Activated naive CD8-positive, alpha-beta T cell treated with anti-CD3 and anti-CD28 coated beads for 36 hours (primary cell): ENCODE measurements at regions not wholly inside any gene's neighbourhood (a gene's known extent, or its start where the extent isn't known, plus 50 kb on each side); places are given as distances from the start of the nearest gene placed in this dataset.
"Not testable (repeated sequence)": the region's sequence is repeated elsewhere in the genome, so short reads cannot be mapped to it uniquely, and the experiment has no call there.

Experiments
- DNase-seq: peaks from one replicate; pipeline ENCODE4 v3.0.0; 2021
- H3K27ac Mint-ChIP-seq: one replicate; pipeline ENCODE4 v1.8.0; 2022; ENCODE audit warnings: mild to moderate bottlenecking, moderate library complexity, mixed read lengths
- H3K27me3 Mint-ChIP-seq: one replicate; pipeline ENCODE4 v1.8.0; 2022; ENCODE audit warnings: mild to moderate bottlenecking, mixed read lengths
- H3K36me3 Mint-ChIP-seq: one replicate; pipeline ENCODE4 v1.8.0; 2021; ENCODE audit warnings: mild to moderate bottlenecking, mixed read lengths
- H3K4me1 Mint-ChIP-seq: one replicate; pipeline ENCODE4 v1.8.0; 2021; ENCODE audit warnings: mixed read lengths
- H3K4me3 Mint-ChIP-seq: one replicate; pipeline ENCODE4 v1.8.0; 2022; ENCODE audit warnings: mild to moderate bottlenecking, moderate library complexity, mixed read lengths
- H3K9me3 Mint-ChIP-seq: one replicate; pipeline ENCODE4 v1.8.0; 2022; ENCODE audit warnings: mixed read lengths

DNA sequence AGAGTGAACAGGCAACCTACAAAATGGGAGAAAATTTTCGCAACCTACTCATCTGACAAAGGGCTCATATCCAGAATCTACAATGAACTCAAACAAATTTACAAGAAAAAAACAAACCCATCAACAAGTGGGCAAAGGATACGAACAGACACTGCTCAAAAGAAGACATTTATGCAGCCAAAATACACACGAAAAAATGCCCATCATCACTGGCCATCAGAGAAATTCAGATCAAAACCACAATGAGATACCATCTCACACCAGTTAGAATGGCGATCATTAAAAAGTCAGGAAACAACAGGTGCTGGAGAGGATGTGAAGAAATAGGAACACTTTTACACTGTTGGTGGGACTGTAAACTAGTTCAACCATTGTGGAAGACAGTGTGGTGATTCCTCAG, 1146.2 kb upstream of the SEMA6A start:
- H3K36me3 Mint-ChIP-seq, H3K27me3 Mint-ChIP-seq: not testable (repeated sequence)

DNA sequence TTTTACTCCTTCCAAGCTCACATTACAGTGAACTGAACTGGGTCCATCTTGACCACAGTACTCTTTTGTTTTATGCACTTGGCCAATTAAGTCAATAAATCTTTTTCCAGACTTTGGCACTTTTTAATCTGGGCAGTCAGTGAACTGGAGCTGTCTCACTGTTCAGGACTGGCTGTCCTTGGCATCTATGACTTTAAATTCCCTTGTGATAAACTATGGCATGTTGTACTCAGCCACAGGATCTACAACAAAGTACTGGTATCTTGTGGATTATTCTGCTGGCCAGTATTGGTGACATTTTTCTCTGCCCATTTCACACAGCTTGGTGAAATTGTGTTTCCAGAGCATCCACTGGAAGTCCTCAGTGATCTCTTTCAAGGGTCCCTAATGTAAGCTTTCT, 1144.8 kb upstream of the SEMA6A start:
- no peaks in the 10 kb centered on the region for H3K27me3 Mint-ChIP-seq
- no peaks in the 10 kb centered on the region for H3K36me3 Mint-ChIP-seq
- no peak for DNase-seq
- H3K27ac Mint-ChIP-seq = no peak overlapping the region
- H3K9me3 Mint-ChIP-seq = peaks cover 11% of the 10 kb centered on the region
- no peaks in the 10 kb centered on the region for H3K4me1 Mint-ChIP-seq
- H3K4me3 Mint-ChIP-seq = no peak overlapping the region

More for the DNA sequence above, 1146.2 kb upstream of the SEMA6A start:
- H3K4me3 Mint-ChIP-seq, DNase-seq, H3K9me3 Mint-ChIP-seq, H3K27ac Mint-ChIP-seq, H3K4me1 Mint-ChIP-seq: not testable (repeated sequence)

DNA sequence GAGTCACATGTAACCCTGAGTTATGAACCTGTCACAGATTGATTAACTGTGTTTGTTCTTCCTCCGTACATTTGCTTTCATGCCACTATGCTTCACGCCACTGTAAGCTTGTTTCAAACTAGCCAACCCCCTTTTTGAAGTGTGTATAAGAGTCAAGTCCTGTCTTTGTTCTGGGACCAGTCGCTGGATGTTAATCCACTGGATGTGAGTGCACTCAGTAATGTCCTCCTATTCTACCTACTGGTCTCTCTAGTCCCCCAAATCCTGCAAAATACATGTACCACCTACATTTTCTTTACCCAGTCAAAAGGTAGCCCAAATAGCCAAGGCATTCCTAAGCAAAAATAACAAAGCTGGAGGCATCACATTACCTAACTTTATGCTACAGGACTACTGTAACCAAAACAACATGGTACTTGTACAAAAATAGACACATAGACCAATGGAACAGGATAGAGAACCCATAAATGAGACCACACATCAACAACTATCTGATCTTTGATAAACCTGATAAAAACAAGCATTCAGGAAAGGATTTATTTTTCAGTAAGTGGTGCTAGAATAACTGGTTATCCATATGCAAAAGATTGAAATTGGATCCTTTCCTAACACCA, 1139.1 kb upstream of the SEMA6A start:
- Mint-ChIP-seq H3K9me3 (peaks cover 23% of the 10 kb centered on the region), H3K27me3 (no peaks in the 10 kb centered on the region), H3K4me1 (no peaks in the 10 kb centered on the region), H3K4me3 (no peak overlapping the region), H3K27ac (no peak overlapping the region), H3K36me3 (no peaks in the 10 kb centered on the region)
- DNase-seq = no peak

DNA sequence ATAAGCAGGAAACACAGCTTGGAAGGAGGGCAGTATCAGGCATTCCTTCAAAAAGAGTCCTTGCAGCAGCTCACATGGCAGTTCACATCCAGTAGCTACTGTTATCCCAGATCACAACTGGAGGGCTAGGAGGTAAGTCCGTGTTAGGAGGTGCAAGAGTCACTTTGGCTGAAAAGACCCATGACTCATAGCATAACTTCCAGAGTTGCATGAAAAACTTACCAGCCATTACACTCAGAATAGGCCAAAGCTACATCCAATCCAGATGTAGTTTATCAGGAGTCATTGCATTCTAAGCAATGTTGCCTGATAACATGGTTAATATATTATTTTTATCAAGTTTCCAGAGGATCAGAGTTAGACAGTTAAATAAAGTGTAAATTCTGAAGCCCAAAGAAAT, 1126.4 kb upstream of the SEMA6A start:
- H3K4me1 Mint-ChIP-seq = no peaks in the 10 kb centered on the region
- no peak overlapping the region for H3K4me3 Mint-ChIP-seq
- no peak for DNase-seq
- peaks cover 9% of the 10 kb centered on the region for H3K9me3 Mint-ChIP-seq
- H3K27ac Mint-ChIP-seq = no peak overlapping the region
- H3K36me3 Mint-ChIP-seq = no peaks in the 10 kb centered on the region
- no peaks in the 10 kb centered on the region for H3K27me3 Mint-ChIP-seq

DNA sequence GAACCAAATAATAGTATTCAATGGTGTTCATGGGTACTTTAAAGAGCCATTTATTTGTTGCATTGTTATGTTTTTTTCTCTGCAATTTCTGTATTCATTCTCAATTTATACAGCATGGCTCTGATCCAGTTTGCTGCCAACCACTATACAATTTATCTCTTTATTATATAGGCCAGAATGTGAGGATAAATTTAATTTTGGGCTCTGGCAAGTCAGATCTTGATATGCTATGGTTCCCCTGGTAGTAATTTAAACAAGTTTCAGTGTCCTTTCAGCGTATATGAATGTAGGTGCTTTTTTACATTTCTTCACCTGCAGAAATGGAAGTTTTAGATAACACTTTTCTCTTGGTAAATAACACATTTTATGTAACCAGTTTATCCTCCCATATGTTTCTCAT, 1118.0 kb upstream of the SEMA6A start:
- no peaks in the 10 kb centered on the region for H3K27me3 Mint-ChIP-seq
- no peak overlapping the region for H3K27ac Mint-ChIP-seq
- no peak for DNase-seq
- H3K9me3 Mint-ChIP-seq = peaks cover 1% of the 10 kb centered on the region
- no peak overlapping the region for H3K4me3 Mint-ChIP-seq
- no peaks in the 10 kb centered on the region for H3K36me3 Mint-ChIP-seq
- no peaks in the 10 kb centered on the region for H3K4me1 Mint-ChIP-seq

DNA sequence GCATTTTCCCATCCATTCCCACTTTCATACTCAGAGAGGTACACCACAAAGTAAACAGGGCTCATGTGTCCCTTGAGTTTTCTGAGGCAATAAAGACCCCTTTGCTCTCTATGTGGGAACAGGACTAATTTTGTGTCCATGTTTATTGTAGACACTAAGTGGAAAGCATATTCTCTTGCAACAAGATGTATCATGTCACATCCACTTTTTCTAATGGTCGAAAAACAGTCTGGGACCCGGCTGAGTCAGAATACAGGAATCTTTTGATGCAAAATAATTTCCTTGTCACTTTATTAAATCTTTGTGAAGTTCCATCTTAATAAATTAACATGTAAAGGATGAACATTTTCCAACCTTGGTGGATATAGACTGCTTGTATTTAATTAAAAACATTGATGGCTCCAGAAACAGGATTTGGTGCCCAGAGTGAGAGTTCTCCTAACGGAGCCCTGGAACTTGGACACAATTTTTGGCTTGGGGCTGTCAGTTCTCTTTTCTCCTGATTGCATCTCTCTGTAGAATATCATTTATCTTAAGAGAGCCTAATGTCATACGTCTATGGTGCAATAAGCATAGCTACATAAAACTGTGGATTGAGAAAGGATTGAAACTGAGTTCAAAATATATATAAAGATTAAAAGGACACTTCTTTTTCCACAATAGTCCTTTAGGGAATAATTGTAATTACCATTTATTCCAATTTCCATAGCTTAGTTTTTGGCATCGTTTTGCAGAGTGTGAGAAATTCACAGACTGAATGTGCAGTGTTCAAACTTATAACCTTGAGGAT, 1116.7 kb upstream of the SEMA6A start:
- Mint-ChIP-seq H3K4me3 (no peak overlapping the region), H3K36me3 (no peaks in the 10 kb centered on the region), H3K27ac (no peak overlapping the region), H3K27me3 (no peaks in the 10 kb centered on the region), H3K9me3 (peaks cover 1% of the 10 kb centered on the region), H3K4me1 (no peaks in the 10 kb centered on the region)
- DNase-seq = no peak

DNA sequence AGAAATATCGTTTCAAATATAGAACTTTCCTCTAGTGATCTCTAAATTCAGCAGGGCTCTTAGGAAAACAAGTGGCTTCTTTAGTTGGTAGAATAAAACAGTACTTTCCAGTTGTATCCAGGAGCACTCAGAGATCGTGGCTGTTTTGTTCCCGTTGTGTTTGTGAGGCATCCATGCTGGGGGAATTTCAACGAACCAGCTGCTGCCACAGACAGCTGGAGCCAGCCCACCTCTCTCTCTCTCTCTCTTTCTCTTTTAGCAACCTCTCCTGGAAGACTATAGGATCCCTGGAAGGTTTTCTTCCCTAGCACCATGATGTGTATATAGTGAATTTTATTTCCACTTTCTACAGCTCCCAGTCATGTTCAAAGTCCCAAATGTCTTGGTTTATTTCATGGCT, 1116.0 kb upstream of the SEMA6A start:
- H3K4me1 Mint-ChIP-seq = no peaks in the 10 kb centered on the region
- H3K36me3 Mint-ChIP-seq = no peaks in the 10 kb centered on the region
- peaks cover 1% of the 10 kb centered on the region for H3K9me3 Mint-ChIP-seq
- no peak overlapping the region for H3K4me3 Mint-ChIP-seq
- no peak overlapping the region for H3K27ac Mint-ChIP-seq
- H3K27me3 Mint-ChIP-seq = no peaks in the 10 kb centered on the region
- DNase-seq = no peak

DNA sequence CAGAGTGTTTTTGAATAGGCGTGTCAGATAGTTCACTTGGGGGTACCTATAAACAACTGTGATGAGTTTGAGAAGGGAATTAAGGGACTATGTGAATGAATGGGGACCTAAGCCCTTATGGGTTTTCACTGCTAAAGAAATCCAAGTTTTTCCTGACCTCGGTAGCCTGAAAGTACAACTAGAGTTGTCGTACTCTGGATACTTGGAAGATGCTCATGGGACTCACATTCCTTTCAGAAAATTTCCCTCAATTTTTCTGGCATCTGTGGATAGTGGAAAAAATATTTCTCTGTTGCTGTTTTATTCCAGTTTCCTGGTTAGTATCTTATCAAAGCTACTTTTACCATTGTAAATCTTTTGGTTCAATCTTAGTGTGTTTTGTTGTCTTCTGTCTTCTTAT, 1112.3 kb upstream of the SEMA6A start:
- Mint-ChIP-seq H3K4me3 (no peak overlapping the region), H3K27ac (no peak overlapping the region), H3K27me3 (no peaks in the 10 kb centered on the region), H3K9me3 (peaks cover 1% of the 10 kb centered on the region), H3K4me1 (no peaks in the 10 kb centered on the region), H3K36me3 (no peaks in the 10 kb centered on the region)
- no peak for DNase-seq

DNA sequence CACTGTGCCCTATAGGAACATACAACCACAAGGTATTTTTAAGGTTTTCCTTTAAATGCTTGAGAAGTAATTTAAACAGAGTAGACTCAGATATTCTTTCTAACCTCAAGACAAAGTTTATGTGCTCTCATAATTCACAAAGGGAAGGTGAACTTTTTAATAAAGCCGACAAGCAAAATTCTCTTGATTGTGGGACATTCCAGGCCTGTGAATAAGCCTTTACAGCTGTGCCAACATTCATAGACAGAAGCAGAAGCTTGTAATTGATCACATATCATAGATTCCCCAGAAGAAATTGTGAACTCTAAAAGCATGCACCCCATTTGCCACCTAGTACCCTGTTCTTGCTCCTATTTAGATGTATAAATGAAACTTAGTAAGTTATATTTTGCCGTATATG, 1107.8 kb upstream of the SEMA6A start:
- Mint-ChIP-seq H3K4me3 (no peak overlapping the region), H3K27me3 (no peaks in the 10 kb centered on the region), H3K4me1 (no peaks in the 10 kb centered on the region), H3K36me3 (no peaks in the 10 kb centered on the region), H3K9me3 (peaks cover 2% of the 10 kb centered on the region), H3K27ac (no peak overlapping the region)
- no peak for DNase-seq

DNA sequence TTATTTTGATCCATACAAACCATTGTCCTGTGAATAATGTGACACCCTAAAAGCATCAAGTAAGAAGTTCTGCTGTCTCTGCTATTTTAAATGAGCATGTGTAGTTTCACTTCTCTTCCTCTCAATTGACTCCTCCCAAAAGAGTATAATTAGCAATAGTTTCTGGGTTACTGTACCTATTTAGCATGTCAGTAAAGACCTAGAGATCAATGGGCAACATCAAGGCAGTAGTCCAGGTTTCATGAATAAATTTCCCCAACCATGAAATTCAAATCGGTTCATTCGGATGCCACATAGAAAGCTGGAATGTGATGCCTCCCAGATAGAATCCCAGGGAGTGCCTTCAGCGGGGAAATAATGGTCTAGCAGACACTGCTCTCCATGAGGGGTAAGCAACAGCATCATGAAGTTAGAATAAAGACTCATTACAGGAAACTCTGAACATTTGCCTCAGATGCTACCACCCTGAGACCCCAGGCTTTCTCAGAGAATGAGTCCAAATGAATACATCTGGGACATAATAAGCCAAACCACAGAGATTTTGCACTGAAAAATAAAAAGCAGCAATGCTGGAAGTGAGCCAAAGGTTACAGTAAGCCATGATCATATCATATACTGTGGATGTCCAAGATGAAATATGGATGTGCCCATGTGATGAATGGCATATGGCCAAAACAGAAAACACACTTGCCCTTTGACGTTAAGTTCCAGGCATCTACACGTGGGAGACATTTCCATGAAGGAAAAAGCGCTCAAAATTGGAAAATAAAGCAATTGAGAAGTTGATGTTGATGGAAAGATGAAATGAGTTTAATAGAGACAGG, 1107.0 kb upstream of the SEMA6A start:
- no peaks in the 10 kb centered on the region for H3K36me3 Mint-ChIP-seq

DNA sequence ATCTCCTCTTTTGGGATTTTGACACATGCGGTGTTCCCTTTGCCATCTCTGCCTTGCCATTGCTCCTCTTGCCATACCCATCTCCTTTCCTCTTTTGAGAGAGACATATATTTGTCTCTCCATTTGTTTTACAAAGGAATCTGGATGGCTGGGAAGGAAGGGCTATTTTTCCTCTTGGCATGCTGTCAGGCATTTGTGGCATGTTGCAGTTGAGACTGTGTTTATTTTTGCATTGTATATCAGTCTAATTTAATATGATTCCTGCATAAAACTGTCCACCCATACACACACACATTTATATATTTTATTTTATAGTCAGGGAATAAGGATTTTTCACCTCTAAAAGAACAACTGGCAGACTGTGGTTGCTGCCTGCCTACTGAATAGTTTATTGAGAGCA, 1105.8 kb upstream of the SEMA6A start:
- no peaks in the 10 kb centered on the region for H3K36me3 Mint-ChIP-seq
- H3K27ac Mint-ChIP-seq = no peak overlapping the region
- DNase-seq = no peak
- no peak overlapping the region for H3K4me3 Mint-ChIP-seq
- no peaks in the 10 kb centered on the region for H3K27me3 Mint-ChIP-seq
- H3K4me1 Mint-ChIP-seq = no peaks in the 10 kb centered on the region
- H3K9me3 Mint-ChIP-seq = peaks cover 2% of the 10 kb centered on the region

More for the DNA sequence above, 1107.0 kb upstream of the SEMA6A start:
- Mint-ChIP-seq H3K27ac (no peak overlapping the region), H3K9me3 (peaks cover 2% of the 10 kb centered on the region), H3K4me1 (no peaks in the 10 kb centered on the region), H3K27me3 (no peaks in the 10 kb centered on the region), H3K4me3 (no peak overlapping the region)
- DNase-seq = no peak

DNA sequence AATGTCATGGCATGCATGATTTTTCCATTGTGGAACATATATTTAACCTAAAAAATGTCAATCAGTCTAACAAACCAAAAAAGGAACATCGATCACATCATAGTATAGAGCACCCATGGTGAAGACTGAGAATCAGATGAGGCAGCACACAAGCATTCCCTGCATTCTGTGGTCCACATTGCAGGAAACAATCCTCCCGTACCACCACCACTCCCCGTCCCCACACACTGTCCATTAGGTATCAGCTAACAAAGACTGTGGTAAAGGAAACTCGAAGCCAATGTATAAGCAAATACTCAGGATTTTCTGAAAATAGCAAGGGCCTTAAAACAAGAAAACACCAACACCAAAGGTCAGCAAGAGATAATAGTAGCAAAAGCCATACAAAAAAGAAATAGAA, 1104.4 kb upstream of the SEMA6A start:
- Mint-ChIP-seq H3K27ac (no peak overlapping the region), H3K36me3 (no peaks in the 10 kb centered on the region), H3K27me3 (no peaks in the 10 kb centered on the region), H3K4me3 (no peak overlapping the region), H3K4me1 (no peaks in the 10 kb centered on the region), H3K9me3 (peaks cover 2% of the 10 kb centered on the region)
- no peak for DNase-seq

DNA sequence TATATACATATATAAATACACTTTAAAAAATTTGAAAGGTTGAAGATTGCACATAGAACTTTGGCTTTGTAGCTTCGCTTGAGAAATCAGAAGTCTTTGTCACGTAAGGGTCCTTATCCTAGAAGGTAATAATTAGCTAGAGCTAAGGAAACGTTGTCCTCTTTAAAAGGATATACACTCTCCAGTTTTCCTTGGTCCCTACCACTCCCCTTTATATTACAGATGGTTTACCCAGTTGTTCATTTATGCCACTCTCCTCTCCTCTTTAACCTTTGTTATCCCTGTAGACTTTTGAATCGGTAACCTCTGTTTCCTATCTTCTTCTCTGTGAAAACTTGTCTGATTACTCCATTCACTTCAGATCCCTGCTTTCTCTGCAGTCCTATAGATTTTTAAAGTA, 1101.0 kb upstream of the SEMA6A start:
- H3K27me3 Mint-ChIP-seq = no peaks in the 10 kb centered on the region
- H3K4me3 Mint-ChIP-seq = no peak overlapping the region
- peaks cover 2% of the 10 kb centered on the region for H3K9me3 Mint-ChIP-seq
- no peaks in the 10 kb centered on the region for H3K4me1 Mint-ChIP-seq
- no peak for DNase-seq
- no peaks in the 10 kb centered on the region for H3K36me3 Mint-ChIP-seq
- H3K27ac Mint-ChIP-seq = no peak overlapping the region

DNA sequence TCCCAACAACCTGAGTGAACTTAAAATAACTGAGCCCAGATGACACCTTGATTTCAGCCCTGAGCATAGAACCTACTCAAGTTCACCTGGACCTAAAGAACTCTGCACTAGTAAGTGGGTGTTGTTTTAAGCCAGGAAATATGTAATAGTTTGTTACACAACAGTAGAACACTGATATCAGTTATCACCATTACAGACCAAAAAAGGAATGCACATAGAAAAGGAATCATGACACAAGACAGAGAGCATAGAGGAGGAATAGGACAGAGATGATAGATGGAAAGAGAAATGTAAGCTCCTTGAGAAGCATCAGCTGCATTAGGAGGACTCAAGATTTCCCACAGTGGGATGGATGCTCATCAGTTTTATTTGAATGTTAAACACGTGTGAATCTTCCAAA, 1096.9 kb upstream of the SEMA6A start:
- Mint-ChIP-seq H3K4me1 (no peaks in the 10 kb centered on the region), H3K4me3 (no peak overlapping the region), H3K27ac (no peak overlapping the region), H3K27me3 (no peaks in the 10 kb centered on the region), H3K36me3 (no peaks in the 10 kb centered on the region), H3K9me3 (no peaks in the 10 kb centered on the region)
- no peak for DNase-seq

DNA sequence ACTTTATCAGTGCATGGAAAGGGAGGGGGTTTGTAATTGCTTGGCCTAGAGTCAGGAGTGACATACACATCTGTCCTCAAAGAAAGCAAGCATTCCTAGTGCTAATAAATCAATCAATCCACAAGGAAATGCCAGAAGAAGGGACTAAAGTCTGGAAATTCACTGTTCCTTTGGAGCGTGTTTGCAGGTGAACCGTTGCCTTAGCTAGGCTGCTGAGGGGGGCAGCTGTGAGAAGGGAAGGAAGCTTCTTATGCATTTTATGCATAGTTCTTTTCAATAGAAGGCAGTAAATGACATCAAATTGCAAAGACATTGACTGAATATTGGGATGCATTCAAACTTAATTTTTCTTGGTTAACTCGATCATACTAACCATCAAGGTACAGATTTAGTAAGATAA, 1092.5 kb upstream of the SEMA6A start:
- Mint-ChIP-seq H3K4me3 (no peak overlapping the region), H3K36me3 (no peaks in the 10 kb centered on the region), H3K4me1 (no peaks in the 10 kb centered on the region), H3K27ac (no peak overlapping the region), H3K27me3 (no peaks in the 10 kb centered on the region), H3K9me3 (peaks cover 7% of the 10 kb centered on the region)
- no peak for DNase-seq
